Gastrocnemius medialis (tissue), 4 donors: ENCODE measurements at regions not wholly inside any gene's neighbourhood (a gene's known extent, or its start where the extent isn't known, plus 50 kb on each side); places are given as distances from the start of the nearest gene placed in this dataset.
"Not testable (repeated sequence)": the region's sequence is repeated elsewhere in the genome, so short reads cannot be mapped to it uniquely, and the experiment has no call there.

ENCODE experiments used
- ATAC-seq, 2 donors: fragments of 150-250 bp; one replicate each; pipeline ENCODE4 v1.9.1; 2016
- DNase-seq, 2 donors: peaks; one replicate each; pipeline ENCODE4 v3.0.0-alpha.2; 2019
- H3K27ac ChIP-seq, 4 donors: fragments of 200-600 bp; sonication (generic); 1 replicate in 1 of 4; 2 replicates in 3 of 4; pipeline ENCODE4 v1.5.1; 2016 to 2018; ENCODE audit warnings: mild to moderate bottlenecking in 2 of 4, moderate library complexity in 1 of 4
- H3K27me3 ChIP-seq, 3 donors: fragments of 200-600 bp; sonication (generic) in 2 of 3; 1 replicate in 1 of 3; 2 replicates in 2 of 3; pipeline versions ENCODE4 v1.5.1 to v1.6.0; 2016 to 2019; ENCODE audit warnings: mild to moderate bottlenecking in 1 of 3, moderate library complexity in 1 of 3
- H3K36me3 ChIP-seq, 2 donors: fragments of 200-600 bp; sonication (generic) in 1 of 2; one replicate each; pipeline ENCODE4 v1.5.1; 2017 to 2018
- H3K4me1 ChIP-seq, 2 donors: fragments of 200-600 bp; sonication (generic) in 1 of 2; one replicate each; pipeline ENCODE4 v1.5.1; 2016 to 2017; ENCODE audit warnings: mild to moderate bottlenecking in 2 of 2
- H3K4me3 ChIP-seq, 4 donors: fragments of 200-600 bp; sonication (generic) in 3 of 4; 1 replicate in 1 of 4; 2 replicates in 3 of 4; pipeline ENCODE4 v1.5.1; 2016 to 2019; ENCODE audit warnings: mild to moderate bottlenecking in 2 of 4
- H3K9me3 ChIP-seq, 3 donors: fragments of 200-600 bp; sonication (generic) in 2 of 3; 1 replicate in 1 of 3; 2 replicates in 2 of 3; pipeline ENCODE4 v1.5.1; 2016 to 2019
- POLR2A ChIP-seq, 2 donors: fragments of 450-650 bp; IDR thresholded peaks; one replicate each; pipeline ENCODE4 v1.6.1; 2017; ENCODE audit warnings: antibody characterized with exemption in 2 of 2, mild to moderate bottlenecking in 2 of 2, moderate library complexity in 2 of 2
- in situ Hi-C, 4 donors: fragments of 200-750 bp; cut with MboI; loops; one replicate each; pipeline versions ENCODE4 v1.15.0 to v1.8.0; 2017; ENCODE audit warnings: low sequenced_read_pairs in 4 of 4
- intact Hi-C: fragments of 100-400 bp; cut with DNase I; formaldehyde crosslinking; loops from one replicate; pipeline ENCODE4 v1.15.1; 2023; ENCODE audit warnings: low total_unique reads
- TF ChIP-seq, protein P1 (sequence below), 5 experiments: fragments of 450-650 bp in 3 of 5; fragments of 200-600 bp in 2 of 5; sonication (generic) in 2 of 5; IDR thresholded peaks in 4 of 5; conservative IDR thresholded peaks in 1 of 5; 1 replicate in 4 of 5; 2 replicates in 1 of 5; pipeline ENCODE4 v1.5.1; 2016 to 2019; ENCODE audit warnings: antibody characterized with exemption in 5 of 5, mild to moderate bottlenecking in 3 of 5, moderate library complexity in 3 of 5

DNA sequence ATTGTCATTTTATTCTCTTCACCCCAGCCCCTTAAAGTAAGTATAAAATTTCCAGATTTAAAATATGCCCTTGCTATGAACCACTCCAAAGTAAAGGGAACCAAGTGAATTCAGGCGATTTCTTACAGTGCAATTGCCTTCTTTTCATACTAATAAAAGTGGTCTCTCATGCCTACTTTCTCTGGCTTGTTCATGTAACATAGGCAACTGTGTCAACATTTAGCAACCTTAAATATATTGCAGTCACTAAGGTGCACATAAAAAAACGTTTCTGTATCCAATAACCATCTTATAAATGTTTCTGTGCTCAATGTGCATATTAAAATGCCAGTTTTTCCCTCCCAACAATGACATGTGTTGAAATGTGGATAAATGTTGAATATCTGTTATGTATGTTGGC lies 271.6 kb upstream of the DCN start:
- in situ Hi-C loops (no loop called here), intact Hi-C loops (no loop called here)
- TF ChIP-seq, protein P1, sequence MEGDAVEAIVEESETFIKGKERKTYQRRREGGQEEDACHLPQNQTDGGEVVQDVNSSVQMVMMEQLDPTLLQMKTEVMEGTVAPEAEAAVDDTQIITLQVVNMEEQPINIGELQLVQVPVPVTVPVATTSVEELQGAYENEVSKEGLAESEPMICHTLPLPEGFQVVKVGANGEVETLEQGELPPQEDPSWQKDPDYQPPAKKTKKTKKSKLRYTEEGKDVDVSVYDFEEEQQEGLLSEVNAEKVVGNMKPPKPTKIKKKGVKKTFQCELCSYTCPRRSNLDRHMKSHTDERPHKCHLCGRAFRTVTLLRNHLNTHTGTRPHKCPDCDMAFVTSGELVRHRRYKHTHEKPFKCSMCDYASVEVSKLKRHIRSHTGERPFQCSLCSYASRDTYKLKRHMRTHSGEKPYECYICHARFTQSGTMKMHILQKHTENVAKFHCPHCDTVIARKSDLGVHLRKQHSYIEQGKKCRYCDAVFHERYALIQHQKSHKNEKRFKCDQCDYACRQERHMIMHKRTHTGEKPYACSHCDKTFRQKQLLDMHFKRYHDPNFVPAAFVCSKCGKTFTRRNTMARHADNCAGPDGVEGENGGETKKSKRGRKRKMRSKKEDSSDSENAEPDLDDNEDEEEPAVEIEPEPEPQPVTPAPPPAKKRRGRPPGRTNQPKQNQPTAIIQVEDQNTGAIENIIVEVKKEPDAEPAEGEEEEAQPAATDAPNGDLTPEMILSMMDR (IDR thresholded peaks at IDR 0.05 in 4 of 5, conservative IDR thresholded peaks at IDR 0.05 in 1 of 5), result no peak
- TF ChIP-seq POLR2A (IDR thresholded peaks at IDR 0.05), result no peak
- DNase-seq (no peak), ATAC-seq (no peak)
- no peak overlapping the region for H3K4me3 ChIP-seq
- H3K27me3 ChIP-seq, result no peaks in the 10 kb centered on the region
- H3K27ac ChIP-seq, result no peak overlapping the region
- no peaks in the 10 kb centered on the region for H3K9me3 ChIP-seq
- H3K4me1 ChIP-seq, result no peaks in the 10 kb centered on the region
- no peaks in the 10 kb centered on the region for H3K36me3 ChIP-seq

DNA sequence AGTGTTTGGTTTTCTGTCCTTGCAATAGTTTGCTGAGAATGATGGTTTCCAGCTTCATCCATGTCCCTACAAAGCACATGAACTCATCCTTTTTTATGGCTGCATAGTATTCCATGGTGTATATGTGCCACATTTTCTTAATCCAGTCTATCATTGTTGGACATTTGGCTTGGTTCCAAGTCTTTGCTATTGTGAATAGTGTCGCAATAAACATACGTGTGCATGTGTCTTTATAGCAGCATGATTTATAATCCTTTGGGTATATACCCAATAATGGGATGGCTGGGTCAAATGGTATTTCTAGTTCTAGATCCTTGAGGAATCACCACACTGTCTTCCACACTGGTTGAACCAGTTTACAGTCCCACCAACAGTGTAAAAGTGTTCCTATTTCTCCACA lies 269.8 kb upstream of the DCN start:
- DNase-seq, H3K36me3 ChIP-seq, H3K27ac ChIP-seq, ATAC-seq, H3K27me3 ChIP-seq, in situ Hi-C loops, H3K9me3 ChIP-seq, intact Hi-C loops, H3K4me1 ChIP-seq, H3K4me3 ChIP-seq: not testable (repeated sequence)

DNA sequence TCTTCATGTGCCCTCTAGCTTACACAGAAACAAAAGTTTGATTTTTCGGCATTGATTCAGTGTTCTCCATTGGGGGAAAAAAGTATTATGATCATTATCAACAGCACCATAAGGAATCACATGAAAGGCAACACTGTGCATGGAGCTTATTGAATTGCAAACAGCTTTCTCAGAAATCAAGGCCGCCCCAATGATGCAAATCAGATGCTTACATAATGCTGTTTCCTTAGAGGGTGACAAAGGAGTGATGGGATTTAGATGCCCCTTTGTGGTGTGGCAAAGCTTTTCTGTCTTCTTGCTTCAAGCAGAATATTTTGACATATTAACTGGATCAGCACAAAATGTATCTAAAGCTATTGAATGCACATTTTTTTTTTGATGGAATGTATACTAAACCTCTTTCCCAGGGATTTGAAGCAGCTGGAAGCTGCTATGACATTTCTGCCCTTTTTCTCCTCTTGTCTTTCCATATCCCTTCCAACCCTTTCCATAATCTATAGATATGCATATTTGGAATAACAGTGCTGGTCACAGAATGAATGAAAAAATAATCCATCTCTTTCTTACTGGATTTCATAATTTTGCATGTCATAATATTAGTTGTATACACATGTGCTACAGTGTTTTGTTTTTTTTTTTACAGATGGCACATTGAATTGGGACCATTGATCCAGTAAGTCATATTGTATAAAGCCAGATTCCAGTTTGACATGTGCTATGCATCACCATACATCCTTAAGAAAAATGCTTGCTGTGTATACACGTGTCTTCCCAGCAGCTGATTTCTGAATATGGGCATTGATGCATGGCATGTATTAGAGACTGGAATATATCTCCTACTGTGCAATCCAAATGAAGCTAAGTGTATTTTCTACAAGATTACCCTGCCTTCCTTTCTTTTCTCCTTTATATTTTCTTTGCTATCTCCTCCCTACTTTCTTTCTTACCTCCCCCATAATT lies 259.7 kb upstream of the DCN start:
- Histone ChIP-seq H3K4me3 (no peak overlapping the region), H3K27me3 (no peaks in the 10 kb centered on the region), H3K27ac (no peak overlapping the region), H3K4me1 (no peaks in the 10 kb centered on the region), H3K36me3 (no peaks in the 10 kb centered on the region), H3K9me3 (no peaks in the 10 kb centered on the region)
- intact Hi-C loops (no loop called here), in situ Hi-C loops (no loop called here)
- no peak for TF ChIP-seq POLR2A (IDR thresholded peaks at IDR 0.05)
- TF ChIP-seq, protein P1 (IDR thresholded peaks at IDR 0.05 in 4 of 5, conservative IDR thresholded peaks at IDR 0.05 in 1 of 5), result no peak
- ATAC-seq (no peak), DNase-seq (no peak)

DNA sequence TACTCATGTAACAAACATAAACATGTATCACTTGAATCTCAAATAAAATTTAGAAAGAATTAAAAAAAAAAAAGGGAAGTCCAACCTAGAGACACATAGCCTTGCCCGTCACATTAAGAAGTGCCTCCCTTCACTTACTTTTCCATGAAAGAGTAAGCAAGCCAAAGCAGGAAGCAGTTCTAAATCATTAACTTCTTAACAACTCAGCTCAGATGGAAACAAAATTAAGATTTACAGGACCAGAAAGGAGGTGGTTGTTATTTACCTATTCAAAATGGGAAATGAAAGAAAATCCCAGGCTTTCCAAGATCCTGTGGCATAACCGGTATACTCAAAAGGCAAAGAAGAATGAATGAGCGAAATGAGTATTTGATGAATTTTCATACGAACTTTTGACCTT lies 258.6 kb upstream of the DCN start:
- H3K4me3 ChIP-seq, result no peak overlapping the region
- no peak for ATAC-seq
- intact Hi-C loops, result no loop called here
- no peaks in the 10 kb centered on the region for H3K9me3 ChIP-seq
- no peaks in the 10 kb centered on the region for H3K27me3 ChIP-seq
- H3K36me3 ChIP-seq, result no peaks in the 10 kb centered on the region
- H3K4me1 ChIP-seq, result no peaks in the 10 kb centered on the region
- TF ChIP-seq, protein P1 (IDR thresholded peaks at IDR 0.05 in 4 of 5, conservative IDR thresholded peaks at IDR 0.05 in 1 of 5), result no peak
- no peak for TF ChIP-seq POLR2A (IDR thresholded peaks at IDR 0.05)
- in situ Hi-C loops, result no loop called here
- no peak overlapping the region for H3K27ac ChIP-seq
- DNase-seq, result no peak

DNA sequence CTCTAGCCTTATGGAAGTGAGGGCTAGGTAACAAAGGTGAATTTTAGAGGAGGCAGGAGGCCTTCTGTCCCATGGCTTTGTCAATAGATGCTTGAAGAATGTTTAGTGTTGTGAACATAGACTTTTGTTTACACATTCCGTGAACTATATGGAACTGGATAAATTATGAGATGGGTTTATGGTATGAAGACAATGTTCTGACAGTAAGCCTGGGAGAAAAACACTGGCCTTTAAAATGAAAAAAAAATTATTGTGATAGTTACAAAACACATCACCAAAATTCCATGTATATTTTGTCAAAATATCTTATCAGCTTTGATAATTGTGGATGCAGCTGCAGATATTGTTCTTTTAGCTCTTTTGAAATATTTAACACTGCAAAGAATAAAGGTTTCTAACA lies 251.5 kb upstream of the DCN start:
- H3K4me3 ChIP-seq, result no peak overlapping the region
- no peaks in the 10 kb centered on the region for H3K4me1 ChIP-seq
- in situ Hi-C loops (no loop called here), intact Hi-C loops (no loop called here)
- H3K27me3 ChIP-seq, result no peaks in the 10 kb centered on the region
- TF ChIP-seq POLR2A (IDR thresholded peaks at IDR 0.05), result no peak
- TF ChIP-seq, protein P1 (IDR thresholded peaks at IDR 0.05 in 4 of 5, conservative IDR thresholded peaks at IDR 0.05 in 1 of 5), result no peak
- ATAC-seq (no peak), DNase-seq (no peak)
- H3K27ac ChIP-seq, result no peak overlapping the region
- no peaks in the 10 kb centered on the region for H3K9me3 ChIP-seq
- no peaks in the 10 kb centered on the region for H3K36me3 ChIP-seq
